Ishikawa (cell line): ENCODE measurements at regions not wholly inside any gene's neighbourhood (a gene's known extent, or its start where the extent isn't known, plus 50 kb on each side); places are given as distances from the start of the nearest gene placed in this dataset.

Experiments used
- CEBPB ChIP-seq: IDR thresholded peaks from 2 replicates; pipeline ENCODE4 v1.6.1; 2012
- CREB1 ChIP-seq: IDR thresholded peaks from 2 replicates; pipeline ENCODE4 v1.6.1; 2012; ENCODE audit warnings: low read depth
- EGR1 ChIP-seq: IDR thresholded peaks from 2 replicates; pipeline ENCODE4 v1.6.1; 2012
- EP300 ChIP-seq: IDR thresholded peaks from 2 replicates; pipeline ENCODE4 v1.6.1; 2012; ENCODE audit warnings: borderline replicate concordance
- FOXM1 ChIP-seq: IDR thresholded peaks from 2 replicates; pipeline ENCODE4 v1.6.1; 2012; ENCODE audit warnings: low read depth, borderline replicate concordance
- MAX ChIP-seq: IDR thresholded peaks from 2 replicates; pipeline ENCODE4 v1.6.1; 2012
- NFIC ChIP-seq: IDR thresholded peaks from 2 replicates; pipeline ENCODE4 v1.6.1; 2012
- RAD21 ChIP-seq: IDR thresholded peaks from 2 replicates; pipeline ENCODE4 v1.6.1; 2012; ENCODE audit warnings: low read depth
- REST ChIP-seq: IDR thresholded peaks from 2 replicates; pipeline ENCODE4 v1.6.1; 2012; ENCODE audit warnings: low read depth, mild to moderate bottlenecking
- TAF1 ChIP-seq: IDR thresholded peaks from 2 replicates; pipeline ENCODE4 v1.6.1; 2012; ENCODE audit warnings: low read depth, mild to moderate bottlenecking
- TCF12 ChIP-seq: IDR thresholded peaks from 2 replicates; pipeline ENCODE4 v1.6.1; 2012; ENCODE audit warnings: low read depth
- TEAD4 ChIP-seq: IDR thresholded peaks from 2 replicates; pipeline ENCODE4 v1.6.1; 2012
- USF1 ChIP-seq: IDR thresholded peaks from 2 replicates; pipeline ENCODE4 v1.6.1; 2012
- YY1 ChIP-seq: IDR thresholded peaks from 2 replicates; pipeline ENCODE4 v1.6.1; 2012; ENCODE audit warnings: low read depth
- ZBTB7A ChIP-seq: IDR thresholded peaks from 2 replicates; pipeline ENCODE4 v1.6.1; 2012; ENCODE audit warnings: low read depth

- no peak for TF ChIP-seq TEAD4
- TF ChIP-seq EP300: no peak
- no peak for TF ChIP-seq NFIC
- TF ChIP-seq CREB1: no peak
- no peak for TF ChIP-seq CEBPB
- no peak for TF ChIP-seq MAX
- TF ChIP-seq RAD21: no peak
- no peak for TF ChIP-seq ZBTB7A
- no peak for TF ChIP-seq TCF12
- TF ChIP-seq USF1: no peak
Observed at GRCh38 chr18:73597832-73598615, 549.6 kb downstream of the FBXO15 start.

GRCh38 chr18:73594749-73595148, 552.9 kb downstream of the FBXO15 start:
- TF ChIP-seq EP300: no peak
- TF ChIP-seq TEAD4: no peak
- no peak for TF ChIP-seq FOXM1
- no peak for TF ChIP-seq MAX
- no peak for TF ChIP-seq CEBPB
- TF ChIP-seq EGR1: no peak
- no peak for TF ChIP-seq NFIC
- no peak for TF ChIP-seq CREB1
- no peak for TF ChIP-seq TAF1

- no peak for TF ChIP-seq CREB1
- TF ChIP-seq MAX: no peak
- no peak for TF ChIP-seq REST
- TF ChIP-seq ZBTB7A: no peak
- no peak for TF ChIP-seq USF1
- TF ChIP-seq RAD21: no peak
- no peak for TF ChIP-seq FOXM1
- TF ChIP-seq TAF1: no peak
- TF ChIP-seq TEAD4: no peak
- no peak for TF ChIP-seq EP300
- no peak for TF ChIP-seq CEBPB
- no peak for TF ChIP-seq YY1
- no peak for TF ChIP-seq NFIC
- no peak for TF ChIP-seq EGR1
- no peak for TF ChIP-seq TCF12
Observed at GRCh38 chr18:73593207-73593606, 554.4 kb downstream of the FBXO15 start.

GRCh38 chr18:73590950-73591349, 556.7 kb downstream of the FBXO15 start:
- no peak for TF ChIP-seq YY1
- no peak for TF ChIP-seq TCF12
- no peak for TF ChIP-seq USF1
- TF ChIP-seq NFIC: no peak
- no peak for TF ChIP-seq FOXM1
- no peak for TF ChIP-seq EP300
- TF ChIP-seq CREB1: no peak
- no peak for TF ChIP-seq MAX
- TF ChIP-seq TEAD4: no peak
- no peak for TF ChIP-seq RAD21
- TF ChIP-seq CEBPB: no peak

- TF ChIP-seq REST: peak; percentile 52; the same call in 1 of the 2 replicates
- TF ChIP-seq RAD21: no peak
- TF ChIP-seq TEAD4: no peak
- no peak for TF ChIP-seq FOXM1
- TF ChIP-seq CEBPB: no peak
Observed at GRCh38 chr18:73579698-73580097, 567.9 kb downstream of the FBXO15 start.
